Uterus (tissue), 2 donors: ENCODE measurements at regions not wholly inside any gene's neighbourhood (a gene's known extent, or its start where the extent isn't known, plus 50 kb on each side); places are given as distances from the start of the nearest gene placed in this dataset.

ENCODE experiments used
- CTCF ChIP-seq, 4 experiments: fragments of 200-600 bp in 2 of 4; fragments of 450-650 bp in 2 of 4; sonication (generic) in 2 of 4; IDR thresholded peaks; one replicate each; pipeline ENCODE4 v1.5.1; 2016 to 2019; ENCODE audit warnings: antibody characterized with exemption in 4 of 4, mild to moderate bottlenecking in 2 of 4, moderate library complexity in 1 of 4
- POLR2A ChIP-seq, 2 donors: fragments of 450-650 bp; IDR thresholded peaks; one replicate each; pipeline ENCODE4 v1.6.1; 2016; ENCODE audit warnings: antibody characterized with exemption in 2 of 2, mild to moderate bottlenecking in 1 of 2, moderate library complexity in 1 of 2

DNA sequence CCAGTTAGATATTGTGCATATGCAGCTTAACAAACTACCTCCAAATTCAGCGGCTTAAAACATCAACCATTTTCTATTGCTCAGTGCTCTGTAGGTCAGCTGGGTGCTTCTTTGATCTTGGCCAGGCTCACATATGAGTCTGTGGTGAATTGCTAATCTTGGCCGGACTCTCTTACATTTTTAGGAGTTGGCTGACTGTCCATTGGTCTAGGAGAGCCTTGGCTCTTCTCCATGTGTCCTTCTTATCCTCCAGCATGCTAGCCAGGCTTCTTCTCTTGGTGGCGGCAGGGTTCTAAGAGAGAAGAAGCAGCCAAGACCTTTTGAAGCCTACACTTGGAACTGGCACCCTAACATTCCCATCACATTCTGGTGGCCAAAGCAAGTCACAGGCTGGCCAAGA, 174.3 kb upstream of the PWP1 start:
- no peak for TF ChIP-seq CTCF (IDR thresholded peaks at IDR 0.05)
- no peak for TF ChIP-seq POLR2A (IDR thresholded peaks at IDR 0.05)
